ENCODE measurements at regions not wholly inside any gene's neighbourhood (a gene's known extent, or its start where the extent isn't known, plus 50 kb on each side); places are given as distances from the start of the nearest gene placed in this dataset.

- H2AFZ ChIP-seq (ENCODE audit: low read depth, low read length), result no peak overlapping the region
- dilution Hi-C loops (cut with MboI; ENCODE audit: extremely low pct_ligation_motif_present, low sequenced_read_pairs), result no loop called here
- no peaks in the 10 kb centered on the region for H3K27me3 ChIP-seq (ENCODE audit: control insufficient read depth in 2 of 2, insufficient read depth in 2 of 2, low read length in 2 of 2)
- no peaks in the 10 kb centered on the region for H3K79me2 ChIP-seq (ENCODE audit: control insufficient read depth, insufficient read depth, low read length)
- H3K36me3 ChIP-seq (ENCODE audit: control insufficient read depth in 2 of 2, extremely low read depth in 1 of 2, insufficient read depth in 2 of 2, low read length in 2 of 2), result no peaks in the 10 kb centered on the region
- no peak for TF ChIP-seq JUN (IDR thresholded peaks at IDR 0.05; ENCODE audit: borderline replicate concordance, insufficient read depth, insufficient read length, low read depth)
- no peak for TF ChIP-seq MYC (IDR thresholded peaks at IDR 0.05; ENCODE audit: low read depth, low read length)
- TF ChIP-seq, protein P1, sequence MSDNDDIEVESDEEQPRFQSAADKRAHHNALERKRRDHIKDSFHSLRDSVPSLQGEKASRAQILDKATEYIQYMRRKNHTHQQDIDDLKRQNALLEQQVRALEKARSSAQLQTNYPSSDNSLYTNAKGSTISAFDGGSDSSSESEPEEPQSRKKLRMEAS (IDR thresholded peaks at IDR 0.05; ENCODE audit: insufficient read depth, insufficient read length), result no peak
- no peak for TF ChIP-seq EZH2 (IDR thresholded peaks at IDR 0.05; ENCODE audit: borderline replicate concordance, low read depth, low read length, severe bottlenecking)
- TF ChIP-seq GATA2 (IDR thresholded peaks at IDR 0.05; ENCODE audit: insufficient read depth, insufficient read length, low read depth, low read length), result no peak
- TF ChIP-seq POLR2AphosphoS5 (IDR thresholded peaks at IDR 0.05; ENCODE audit: insufficient read depth, low read depth, low read length), result no peak
- no peak for TF ChIP-seq POLR2A (IDR thresholded peaks at IDR 0.05; ENCODE audit: low read depth, low read length)
- TF ChIP-seq FOS (IDR thresholded peaks at IDR 0.05; ENCODE audit: borderline replicate concordance, insufficient read depth, low read length), result no peak
- TF ChIP-seq, protein P2, sequence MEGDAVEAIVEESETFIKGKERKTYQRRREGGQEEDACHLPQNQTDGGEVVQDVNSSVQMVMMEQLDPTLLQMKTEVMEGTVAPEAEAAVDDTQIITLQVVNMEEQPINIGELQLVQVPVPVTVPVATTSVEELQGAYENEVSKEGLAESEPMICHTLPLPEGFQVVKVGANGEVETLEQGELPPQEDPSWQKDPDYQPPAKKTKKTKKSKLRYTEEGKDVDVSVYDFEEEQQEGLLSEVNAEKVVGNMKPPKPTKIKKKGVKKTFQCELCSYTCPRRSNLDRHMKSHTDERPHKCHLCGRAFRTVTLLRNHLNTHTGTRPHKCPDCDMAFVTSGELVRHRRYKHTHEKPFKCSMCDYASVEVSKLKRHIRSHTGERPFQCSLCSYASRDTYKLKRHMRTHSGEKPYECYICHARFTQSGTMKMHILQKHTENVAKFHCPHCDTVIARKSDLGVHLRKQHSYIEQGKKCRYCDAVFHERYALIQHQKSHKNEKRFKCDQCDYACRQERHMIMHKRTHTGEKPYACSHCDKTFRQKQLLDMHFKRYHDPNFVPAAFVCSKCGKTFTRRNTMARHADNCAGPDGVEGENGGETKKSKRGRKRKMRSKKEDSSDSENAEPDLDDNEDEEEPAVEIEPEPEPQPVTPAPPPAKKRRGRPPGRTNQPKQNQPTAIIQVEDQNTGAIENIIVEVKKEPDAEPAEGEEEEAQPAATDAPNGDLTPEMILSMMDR (IDR thresholded peaks at IDR 0.05; ENCODE audit: extremely low read depth in 1 of 2, insufficient read depth in 1 of 2, low read depth in 1 of 2, low read length in 2 of 2), result no peak
- no peak overlapping the region for H3K27ac ChIP-seq (ENCODE audit: insufficient read depth, low read depth, low read length)
- no peak overlapping the region for H3K9ac ChIP-seq (replicated peaks; ENCODE audit: extremely low read depth, insufficient read depth, low read length)
- no peaks in the 10 kb centered on the region for H4K20me1 ChIP-seq (replicated peaks; ENCODE audit: control insufficient read depth, extremely low read depth, insufficient read depth, low read length)
- POLR2A ChIA-PET, result no interaction called here
- intact Hi-C loops (cut with micrococcal nuclease), result no loop called here
- H3K9me3 ChIP-seq (replicated peaks; ENCODE audit: control insufficient read depth, insufficient read depth, low read length), result no peaks in the 10 kb centered on the region
- peaks cover 8% of the 10 kb centered on the region for H3K4me1 ChIP-seq (ENCODE audit: control insufficient read depth, extremely low read depth, insufficient read depth, low read length)
- DNase-seq (ENCODE audit: low read depth, low spot score), result no peak
- CTCF ChIA-PET, result interaction anchor here (2.0 kb wide), 1 partner anchor 16 kb away, joined by 6 read pairs; no protein-coding TSS in a partner anchor
- BruUV-seq (replicated peaks), result no TSS peak
- H3K4me2 ChIP-seq (ENCODE audit: insufficient read depth, low read length), result no peak overlapping the region
- H3K4me3 ChIP-seq (replicated peaks in 1 of 3; ENCODE audit: insufficient read depth in 1 of 3, low read depth in 1 of 3, low read length in 3 of 3), result no peak overlapping the region
- FAIRE-seq, result no peak
- H3K9me1 ChIP-seq (replicated peaks; ENCODE audit: control insufficient read depth, extremely low read depth, insufficient read depth, low read length), result no peaks in the 10 kb centered on the region
These were observed 130.2 kb upstream of the ADAMTSL1 start for GRCh38 chr9:18343784-18344183.
